ENCODE measurements at regions not wholly inside any gene's neighbourhood (a gene's known extent, or its start where the extent isn't known, plus 50 kb on each side); places are given as distances from the start of the nearest gene placed in this dataset.

DNA sequence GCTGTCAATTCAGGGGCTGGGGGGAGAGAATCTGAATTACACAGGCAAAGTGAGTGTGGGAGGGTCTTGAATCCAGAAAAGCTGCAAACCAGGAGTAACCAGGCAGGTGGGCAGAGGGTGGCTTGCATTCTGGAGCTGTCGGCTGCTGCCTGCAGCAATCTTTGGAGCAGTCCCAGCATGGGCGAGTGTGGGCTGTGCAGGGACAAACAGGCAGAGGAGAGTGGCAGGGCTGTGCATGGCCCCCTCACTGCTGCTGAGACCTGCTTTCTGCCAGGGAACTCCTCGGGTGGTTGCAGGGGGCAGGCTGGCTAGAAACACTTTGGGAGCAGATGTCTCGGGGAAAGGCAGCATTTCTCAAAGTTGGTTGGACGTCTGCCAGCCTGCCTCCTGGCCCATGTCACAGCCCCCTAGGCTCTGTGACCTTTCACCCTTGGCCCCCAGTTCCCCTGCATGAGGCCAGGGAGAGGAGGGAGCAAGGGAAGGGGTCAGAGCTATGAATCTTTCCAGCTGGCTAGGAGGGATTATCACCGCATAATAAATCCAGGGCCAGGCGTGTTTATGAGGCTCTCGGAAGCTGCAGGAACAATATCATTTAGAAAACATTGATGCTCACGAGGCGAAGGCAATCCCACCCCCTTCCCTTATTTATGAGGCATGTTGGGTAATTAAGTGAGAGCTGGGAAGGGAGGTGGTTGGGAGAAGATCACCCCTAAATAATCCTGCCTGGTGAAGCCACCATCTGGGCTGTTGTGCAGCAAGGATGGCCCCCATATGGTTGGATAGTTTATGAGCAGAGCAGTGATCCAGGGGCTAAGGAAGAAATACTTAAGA, 212.3 kb upstream of the NCAM1 start:
- no peak overlapping the region for H3K4ac ChIP-seq (replicated peaks; ENCODE audit: insufficient read length, low read depth, low read length)
- no peak overlapping the region for H3K4me3 ChIP-seq (ENCODE audit: extremely low read depth in 1 of 4, insufficient read depth in 2 of 4, low read depth in 3 of 4, low read length in 4 of 4)
- ChIA-PET POLR2A (ENCODE audit: partially characterized antibody) (no interaction called here), CTCF (ENCODE audit: partially characterized antibody) (no interaction called here)
- H2BK120ac ChIP-seq (replicated peaks; ENCODE audit: low read depth, low read length): no peak overlapping the region
- H3K23me2 ChIP-seq (ENCODE audit: low read depth, low read length): no peaks in the 10 kb centered on the region; the same call in 1 of the 2 replicates
- H2BK12ac ChIP-seq (ENCODE audit: low read depth, low read length): no peak overlapping the region
- H3K23ac ChIP-seq (ENCODE audit: insufficient read length): no peak overlapping the region
- H3K4me1 ChIP-seq (replicated peaks in 1 of 4; ENCODE audit: control insufficient read depth in 3 of 4, insufficient read depth in 4 of 4, low read length in 3 of 4): peaks cover 0 to 3% (median 0%) of the 10 kb centered on the region in 4 experiments; a peak in 1 of 7 replicates
- no peaks in the 10 kb centered on the region for H4K20me1 ChIP-seq (replicated peaks in 1 of 2; ENCODE audit: control insufficient read depth in 1 of 2, insufficient read depth in 2 of 2, low read length in 2 of 2)
- no peak overlapping the region for H4K5ac ChIP-seq (ENCODE audit: insufficient read length, low read depth, low read length)
- no peak overlapping the region for H3K14ac ChIP-seq (ENCODE audit: insufficient read length)
- no peak for DNase-seq (ENCODE audit: low read depth in 1 of 2, low spot score in 2 of 2)
- H3K79me1 ChIP-seq (ENCODE audit: low read depth, low read length): no peaks in the 10 kb centered on the region
- no peak overlapping the region for H3K18ac ChIP-seq (ENCODE audit: extremely low read depth, low read length)
- no peak overlapping the region for H2BK20ac ChIP-seq (ENCODE audit: low read length)
- no peak overlapping the region for H4K91ac ChIP-seq (replicated peaks; ENCODE audit: insufficient read length, low read length)
- H2AK5ac ChIP-seq (ENCODE audit: low read depth, low read length): no peak overlapping the region
- H3K36me3 ChIP-seq (ENCODE audit: control insufficient read depth in 2 of 4, insufficient read depth in 4 of 4, low read length in 3 of 4): no peaks in the 10 kb centered on the region
- H3K27ac ChIP-seq (ENCODE audit: low read depth, low read length): no peak overlapping the region
- H3K56ac ChIP-seq (replicated peaks; ENCODE audit: insufficient read length, low read depth, low read length): no peak overlapping the region
- no peak overlapping the region for H3K4me2 ChIP-seq (ENCODE audit: insufficient read depth in 1 of 2, low read depth in 2 of 2, low read length in 2 of 2)
- no peaks in the 10 kb centered on the region for H3K9me3 ChIP-seq (ENCODE audit: insufficient read depth in 2 of 2, low read depth in 1 of 2, low read length in 1 of 2)
- no peaks in the 10 kb centered on the region for H3K27me3 ChIP-seq (replicated peaks in 1 of 4; ENCODE audit: control insufficient read depth in 3 of 4, extremely low read depth in 1 of 4, insufficient read depth in 3 of 4, low read length in 3 of 4)
- no peak overlapping the region for H4K8ac ChIP-seq (ENCODE audit: extremely low read depth, insufficient read depth, low read length)
- H2BK5ac ChIP-seq (ENCODE audit: low read depth, low read length): no peak overlapping the region
- WGBS, 2 experiments (ENCODE audit: extremely low coverage in 1 of 2, insufficient coverage in 1 of 2, insufficient read length in 1 of 2, insufficient replicate concordance in 2 of 2, low coverage in 1 of 2, low lambda C conversion rate in 2 of 2, missing lambda C conversion rate in 1 of 2): 86% methylated on average over 10 of the region's 10 CpGs; no CpG with 5 or more reads in 1 of the 2 experiments
- no peak overlapping the region for H2BK15ac ChIP-seq (ENCODE audit: low read length)
- TF ChIP-seq PHF8 (conservative IDR thresholded peaks at IDR 0.05; ENCODE audit: low read depth, low read length) (no peak), ZNF274 (IDR thresholded peaks at IDR 0.05; ENCODE audit: borderline replicate concordance, extremely low read depth, low read length) (no peak)
- H3K9ac ChIP-seq (replicated peaks in 1 of 4; ENCODE audit: extremely low read depth in 1 of 4, low read depth in 3 of 4, low read length in 3 of 4): no peak overlapping the region
- FAIRE-seq: no peak
- no peaks in the 10 kb centered on the region for H3K79me2 ChIP-seq (ENCODE audit: control insufficient read depth in 1 of 2, insufficient read depth in 2 of 2, low read length in 2 of 2)
- no peak overlapping the region for H2AFZ ChIP-seq (ENCODE audit: low read length)

Data from H1 (cell line).